ENCODE measurements at regions not wholly inside any gene's neighbourhood (a gene's known extent, or its start where the extent isn't known, plus 50 kb on each side); places are given as distances from the start of the nearest gene placed in this dataset.

DNA sequence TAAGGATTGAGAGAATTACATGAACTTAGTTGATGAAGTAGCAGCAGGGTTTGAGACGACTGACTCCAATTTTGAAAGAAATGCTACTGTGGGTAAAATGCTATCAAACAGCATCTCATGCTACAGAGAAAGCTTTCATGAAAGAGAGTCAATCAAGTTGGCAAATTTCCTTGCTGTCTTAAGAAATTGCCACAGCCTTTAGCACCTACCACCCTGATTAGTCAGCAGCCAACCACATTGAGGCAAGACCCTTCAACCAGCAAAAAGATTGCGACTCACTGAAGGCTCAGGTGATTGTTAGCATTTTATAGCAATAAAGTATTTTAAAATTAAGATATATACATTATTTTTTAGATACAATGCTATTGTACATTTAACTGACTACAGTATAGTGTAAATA lies 80.9 kb downstream of the RAP2B start:
- TF ChIP-seq, protein P1, sequence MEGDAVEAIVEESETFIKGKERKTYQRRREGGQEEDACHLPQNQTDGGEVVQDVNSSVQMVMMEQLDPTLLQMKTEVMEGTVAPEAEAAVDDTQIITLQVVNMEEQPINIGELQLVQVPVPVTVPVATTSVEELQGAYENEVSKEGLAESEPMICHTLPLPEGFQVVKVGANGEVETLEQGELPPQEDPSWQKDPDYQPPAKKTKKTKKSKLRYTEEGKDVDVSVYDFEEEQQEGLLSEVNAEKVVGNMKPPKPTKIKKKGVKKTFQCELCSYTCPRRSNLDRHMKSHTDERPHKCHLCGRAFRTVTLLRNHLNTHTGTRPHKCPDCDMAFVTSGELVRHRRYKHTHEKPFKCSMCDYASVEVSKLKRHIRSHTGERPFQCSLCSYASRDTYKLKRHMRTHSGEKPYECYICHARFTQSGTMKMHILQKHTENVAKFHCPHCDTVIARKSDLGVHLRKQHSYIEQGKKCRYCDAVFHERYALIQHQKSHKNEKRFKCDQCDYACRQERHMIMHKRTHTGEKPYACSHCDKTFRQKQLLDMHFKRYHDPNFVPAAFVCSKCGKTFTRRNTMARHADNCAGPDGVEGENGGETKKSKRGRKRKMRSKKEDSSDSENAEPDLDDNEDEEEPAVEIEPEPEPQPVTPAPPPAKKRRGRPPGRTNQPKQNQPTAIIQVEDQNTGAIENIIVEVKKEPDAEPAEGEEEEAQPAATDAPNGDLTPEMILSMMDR (IDR thresholded peaks at IDR 0.05), result no peak
- no peak for TF ChIP-seq POLR2A (IDR thresholded peaks at IDR 0.05)
- TF ChIP-seq POLR2AphosphoS5 (IDR thresholded peaks at IDR 0.05), result no peak

Measured in breast epithelium (tissue), 3 donors.